Lung microvascular endothelial cell (primary cell): ENCODE measurements at regions not wholly inside any gene's neighbourhood (a gene's known extent, or its start where the extent isn't known, plus 50 kb on each side); places are given as distances from the start of the nearest gene placed in this dataset.

ENCODE experiments used
- DNase-seq, 2 donors: peaks; one replicate each; pipeline versions ENCODE4 v3.0.0 to v3.0.0-alpha.2; 2010; ENCODE audit warnings: low read depth in 2 of 2

- no peak for DNase-seq
Measured at GRCh38 chr4:65126200-65126599, 544.1 kb downstream of the EPHA5 start.

GRCh38 chr4:65120287-65120686 lies 550.0 kb downstream of the EPHA5 start:
- DNase-seq = no peak

- DNase-seq = no peak
Measured at GRCh38 chr4:65102419-65102818, 567.9 kb downstream of the EPHA5 start.

- DNase-seq = no peak
Measured at GRCh38 chr4:65096630-65097029, 573.7 kb downstream of the EPHA5 start.

GRCh38 chr4:65089666-65090065 lies 580.6 kb downstream of the EPHA5 start:
- DNase-seq = peak in 1 of 2 donors; percentile 37

GRCh38 chr4:65083076-65083475 lies 587.2 kb downstream of the EPHA5 start:
- no peak for DNase-seq

GRCh38 chr4:65071564-65071963 lies 598.7 kb downstream of the EPHA5 start:
- DNase-seq = peak in 1 of 2 donors; percentile 10

GRCh38 chr4:65069177-65069576 lies 601.1 kb downstream of the EPHA5 start:
- DNase-seq = no peak

GRCh38 chr4:65066106-65066505 lies 604.2 kb downstream of the EPHA5 start:
- no peak for DNase-seq

GRCh38 chr4:65063601-65064000 lies 606.7 kb downstream of the EPHA5 start:
- DNase-seq = no peak

GRCh38 chr4:65050786-65051185 lies 619.5 kb downstream of the EPHA5 start:
- no peak for DNase-seq

- DNase-seq = no peak
Measured at GRCh38 chr4:65046192-65047133, 623.8 kb downstream of the EPHA5 start.

GRCh38 chr4:65033899-65034298 lies 624.6 kb upstream of the TECRL start:
- DNase-seq = peak in 1 of 2 donors; percentile 3

GRCh38 chr4:65028592-65028991 lies 619.3 kb upstream of the TECRL start:
- no peak for DNase-seq

- DNase-seq = no peak
Measured at GRCh38 chr4:65023883-65024670, 614.8 kb upstream of the TECRL start.

GRCh38 chr4:65023081-65023480 lies 613.8 kb upstream of the TECRL start:
- no peak for DNase-seq

GRCh38 chr4:65021737-65022136 lies 612.5 kb upstream of the TECRL start:
- DNase-seq = no peak

GRCh38 chr4:65021149-65021548 lies 611.9 kb upstream of the TECRL start:
- DNase-seq = no peak

- no peak for DNase-seq
Measured at GRCh38 chr4:65019775-65020174, 610.5 kb upstream of the TECRL start.

GRCh38 chr4:65018313-65018712 lies 609.1 kb upstream of the TECRL start:
- no peak for DNase-seq

GRCh38 chr4:65014078-65014477 lies 604.8 kb upstream of the TECRL start:
- DNase-seq = no peak

- peak; percentile 44 to 57 for DNase-seq
Measured at GRCh38 chr4:65007841-65008439, 598.7 kb upstream of the TECRL start.
